ENCODE measurements at regions not wholly inside any gene's neighbourhood (a gene's known extent, or its start where the extent isn't known, plus 50 kb on each side); places are given as distances from the start of the nearest gene placed in this dataset.
"Not testable (repeated sequence)": the region's sequence is repeated elsewhere in the genome, so short reads cannot be mapped to it uniquely, and the experiment has no call there.

GRCh38 chr7:106372126-106372525 is 87.3 kb upstream of the NAMPT start:
- Histone ChIP-seq H3K27me3 (ENCODE audit: control insufficient read depth, insufficient read depth, low read length) (no peaks in the 10 kb centered on the region), H3K4me3 (ENCODE audit: low read depth, low read length) (no peak overlapping the region), H3K9me3 (ENCODE audit: control insufficient read depth, insufficient read depth, low read length) (no peaks in the 10 kb centered on the region), H3K27ac (ENCODE audit: low read depth, low read length) (no peak overlapping the region), H3K36me3 (ENCODE audit: control insufficient read depth, insufficient read depth, low read length) (no peaks in the 10 kb centered on the region), H3K4me1 (ENCODE audit: control insufficient read depth, insufficient read depth, low read length) (no peaks in the 10 kb centered on the region), H3K9ac (ENCODE audit: low read depth, low read length) (no peak overlapping the region)

- Histone ChIP-seq H3K4me1 (ENCODE audit: control insufficient read depth, insufficient read depth, low read length) (no peaks in the 10 kb centered on the region), H3K9me3 (ENCODE audit: control insufficient read depth, insufficient read depth, low read length) (no peaks in the 10 kb centered on the region), H3K36me3 (ENCODE audit: control insufficient read depth, insufficient read depth, low read length) (no peaks in the 10 kb centered on the region), H3K27me3 (ENCODE audit: control insufficient read depth, insufficient read depth, low read length) (no peaks in the 10 kb centered on the region), H3K9ac (ENCODE audit: low read depth, low read length) (no peak overlapping the region), H3K27ac (ENCODE audit: low read depth, low read length) (no peak overlapping the region), H3K4me3 (ENCODE audit: low read depth, low read length) (no peak overlapping the region)
Observed at GRCh38 chr7:106371629-106372028, 86.8 kb upstream of the NAMPT start.

- Histone ChIP-seq H3K36me3 (ENCODE audit: control insufficient read depth, insufficient read depth, low read length) (no peaks in the 10 kb centered on the region), H3K9me3 (ENCODE audit: control insufficient read depth, insufficient read depth, low read length) (no peaks in the 10 kb centered on the region), H3K27ac (ENCODE audit: low read depth, low read length) (no peak overlapping the region), H3K27me3 (ENCODE audit: control insufficient read depth, insufficient read depth, low read length) (no peaks in the 10 kb centered on the region), H3K4me1 (ENCODE audit: control insufficient read depth, insufficient read depth, low read length) (no peaks in the 10 kb centered on the region), H3K4me3 (ENCODE audit: low read depth, low read length) (no peak overlapping the region), H3K9ac (ENCODE audit: low read depth, low read length) (no peak overlapping the region)
Observed at GRCh38 chr7:106370542-106370941, 85.8 kb upstream of the NAMPT start.

GRCh38 chr7:106369816-106370215 is 85.0 kb upstream of the NAMPT start:
- H3K36me3 ChIP-seq (ENCODE audit: control insufficient read depth, insufficient read depth, low read length), result no peaks in the 10 kb centered on the region
- H3K9ac ChIP-seq (ENCODE audit: low read depth, low read length), result no peak overlapping the region
- H3K9me3 ChIP-seq (ENCODE audit: control insufficient read depth, insufficient read depth, low read length), result no peaks in the 10 kb centered on the region
- H3K4me3 ChIP-seq (ENCODE audit: low read depth, low read length), result no peak overlapping the region
- no peak overlapping the region for H3K27ac ChIP-seq (ENCODE audit: low read depth, low read length)
- no peaks in the 10 kb centered on the region for H3K4me1 ChIP-seq (ENCODE audit: control insufficient read depth, insufficient read depth, low read length)
- H3K27me3 ChIP-seq (ENCODE audit: control insufficient read depth, insufficient read depth, low read length), result no peaks in the 10 kb centered on the region

GRCh38 chr7:106369352-106369751 is 84.6 kb upstream of the NAMPT start:
- H3K4me3 ChIP-seq (ENCODE audit: low read depth, low read length), result no peak overlapping the region
- no peaks in the 10 kb centered on the region for H3K36me3 ChIP-seq (ENCODE audit: control insufficient read depth, insufficient read depth, low read length)
- no peaks in the 10 kb centered on the region for H3K27me3 ChIP-seq (ENCODE audit: control insufficient read depth, insufficient read depth, low read length)
- no peak overlapping the region for H3K9ac ChIP-seq (ENCODE audit: low read depth, low read length)
- H3K9me3 ChIP-seq (ENCODE audit: control insufficient read depth, insufficient read depth, low read length), result no peaks in the 10 kb centered on the region
- H3K4me1 ChIP-seq (ENCODE audit: control insufficient read depth, insufficient read depth, low read length), result no peaks in the 10 kb centered on the region
- no peak overlapping the region for H3K27ac ChIP-seq (ENCODE audit: low read depth, low read length)

GRCh38 chr7:106367664-106368063 is 82.9 kb upstream of the NAMPT start:
- H3K4me1 ChIP-seq (ENCODE audit: control insufficient read depth, insufficient read depth, low read length), result no peaks in the 10 kb centered on the region
- H3K9me3 ChIP-seq (ENCODE audit: control insufficient read depth, insufficient read depth, low read length), result no peaks in the 10 kb centered on the region
- H3K36me3 ChIP-seq (ENCODE audit: control insufficient read depth, insufficient read depth, low read length), result no peaks in the 10 kb centered on the region
- H3K4me3 ChIP-seq (ENCODE audit: low read depth, low read length), result no peak overlapping the region
- H3K9ac ChIP-seq (ENCODE audit: low read depth, low read length), result no peak overlapping the region
- H3K27ac ChIP-seq (ENCODE audit: low read depth, low read length), result no peak overlapping the region
- H3K27me3 ChIP-seq (ENCODE audit: control insufficient read depth, insufficient read depth, low read length), result no peaks in the 10 kb centered on the region

GRCh38 chr7:106367018-106367420 is 82.2 kb upstream of the NAMPT start:
- Histone ChIP-seq H3K4me3 (ENCODE audit: low read depth, low read length) (no peak overlapping the region), H3K9ac (ENCODE audit: low read depth, low read length) (no peak overlapping the region), H3K36me3 (ENCODE audit: control insufficient read depth, insufficient read depth, low read length) (no peaks in the 10 kb centered on the region), H3K27ac (ENCODE audit: low read depth, low read length) (no peak overlapping the region), H3K4me1 (ENCODE audit: control insufficient read depth, insufficient read depth, low read length) (no peaks in the 10 kb centered on the region), H3K27me3 (ENCODE audit: control insufficient read depth, insufficient read depth, low read length) (no peaks in the 10 kb centered on the region), H3K9me3 (ENCODE audit: control insufficient read depth, insufficient read depth, low read length) (no peaks in the 10 kb centered on the region)

- no peaks in the 10 kb centered on the region for H3K4me1 ChIP-seq (ENCODE audit: control insufficient read depth, insufficient read depth, low read length)
- H3K9me3 ChIP-seq (ENCODE audit: control insufficient read depth, insufficient read depth, low read length), result no peaks in the 10 kb centered on the region
- no peaks in the 10 kb centered on the region for H3K36me3 ChIP-seq (ENCODE audit: control insufficient read depth, insufficient read depth, low read length)
- H3K9ac ChIP-seq (ENCODE audit: low read depth, low read length), result no peak overlapping the region
- H3K4me3 ChIP-seq (ENCODE audit: low read depth, low read length), result no peak overlapping the region
- H3K27me3 ChIP-seq (ENCODE audit: control insufficient read depth, insufficient read depth, low read length), result no peaks in the 10 kb centered on the region
- no peak overlapping the region for H3K27ac ChIP-seq (ENCODE audit: low read depth, low read length)
Observed at GRCh38 chr7:106365252-106366005, 80.6 kb upstream of the NAMPT start.

- not testable (repeated sequence) for H3K27me3 ChIP-seq (ENCODE audit: control insufficient read depth, insufficient read depth, low read length); H3K36me3 ChIP-seq (ENCODE audit: control insufficient read depth, insufficient read depth, low read length); H3K9ac ChIP-seq (ENCODE audit: low read depth, low read length); H3K9me3 ChIP-seq (ENCODE audit: control insufficient read depth, insufficient read depth, low read length); H3K4me1 ChIP-seq (ENCODE audit: control insufficient read depth, insufficient read depth, low read length); H3K27ac ChIP-seq (ENCODE audit: low read depth, low read length); H3K4me3 ChIP-seq (ENCODE audit: low read depth, low read length)
Observed at GRCh38 chr7:106362507-106362906, 77.7 kb upstream of the NAMPT start.

- no peak overlapping the region for H3K9ac ChIP-seq (ENCODE audit: low read depth, low read length)
- H3K27ac ChIP-seq (ENCODE audit: low read depth, low read length), result no peak overlapping the region
Observed at GRCh38 chr7:106358103-106358663, 73.4 kb upstream of the NAMPT start.

GRCh38 chr7:106357675-106358074 is 72.9 kb upstream of the NAMPT start:
- Histone ChIP-seq H3K4me3 (ENCODE audit: low read depth, low read length) (no peak overlapping the region), H3K4me1 (ENCODE audit: control insufficient read depth, insufficient read depth, low read length) (no peaks in the 10 kb centered on the region), H3K27me3 (ENCODE audit: control insufficient read depth, insufficient read depth, low read length) (no peaks in the 10 kb centered on the region), H3K36me3 (ENCODE audit: control insufficient read depth, insufficient read depth, low read length) (no peaks in the 10 kb centered on the region), H3K9ac (ENCODE audit: low read depth, low read length) (no peak overlapping the region), H3K9me3 (ENCODE audit: control insufficient read depth, insufficient read depth, low read length) (no peaks in the 10 kb centered on the region), H3K27ac (ENCODE audit: low read depth, low read length) (no peak overlapping the region)

More at GRCh38 chr7:106358103-106358663, 73.4 kb upstream of the NAMPT start:
- no peaks in the 10 kb centered on the region for H3K4me1 ChIP-seq (ENCODE audit: control insufficient read depth, insufficient read depth, low read length)
- no peaks in the 10 kb centered on the region for H3K27me3 ChIP-seq (ENCODE audit: control insufficient read depth, insufficient read depth, low read length)
- no peaks in the 10 kb centered on the region for H3K36me3 ChIP-seq (ENCODE audit: control insufficient read depth, insufficient read depth, low read length)
- H3K4me3 ChIP-seq (ENCODE audit: low read depth, low read length), result no peak overlapping the region
- H3K9me3 ChIP-seq (ENCODE audit: control insufficient read depth, insufficient read depth, low read length), result no peaks in the 10 kb centered on the region

Measured in HUES48 (cell line).